Activated T-cell treated with anti-CD3 and anti-CD28 coated beads, Interleukin-2, amount 50 U/mL, for 72 hours (primary cell): ENCODE measurements at regions not wholly inside any gene's neighbourhood (a gene's known extent, or its start where the extent isn't known, plus 50 kb on each side); places are given as distances from the start of the nearest gene placed in this dataset.
"Not testable (repeated sequence)": the region's sequence is repeated elsewhere in the genome, so short reads cannot be mapped to it uniquely, and the experiment has no call there.

Source experiments
- ATAC-seq, 2 donors: fragments of 150-1000 bp; cut with Tn5 transposase; replicated peaks in 1 of 2; 2 replicates each; pipeline ENCODE4 v1.10.0; 2021; ENCODE audit warnings: moderate library complexity in 2 of 2, mild to moderate bottlenecking in 1 of 2
- DNase-seq, 2 donors: peaks; one replicate each; pipeline ENCODE4 v3.0.0; 2021 to 2022; ENCODE audit warnings: mixed read lengths in 1 of 2
- H3K27ac Mint-ChIP-seq: one replicate; pipeline ENCODE4 v1.8.0; 2022; ENCODE audit warnings: mild to moderate bottlenecking, moderate library complexity, mixed read lengths
- H3K27me3 Mint-ChIP-seq: one replicate; pipeline ENCODE4 v1.8.0; 2022; ENCODE audit warnings: low read depth, mixed read lengths
- H3K36me3 Mint-ChIP-seq, 2 donors: one replicate each; pipeline ENCODE4 v1.8.0; 2022; ENCODE audit warnings: mixed read lengths in 2 of 2, mild to moderate bottlenecking in 1 of 2; ENCODE audit not compliant: insufficient read depth in 2 of 2
- H3K4me1 Mint-ChIP-seq: one replicate; pipeline ENCODE4 v1.8.0; 2022; ENCODE audit warnings: low read depth, mixed read lengths
- H3K4me3 Mint-ChIP-seq, 2 donors: one replicate each; pipeline ENCODE4 v1.8.0; 2022; ENCODE audit warnings: mild to moderate bottlenecking in 2 of 2, mixed read lengths in 2 of 2, moderate library complexity in 2 of 2
- H3K9me3 Mint-ChIP-seq, 2 donors: one replicate each; pipeline ENCODE4 v1.8.0; 2022; ENCODE audit warnings: mixed read lengths in 2 of 2

GRCh38 chr7:106452031-106452851 lies 167.5 kb upstream of the NAMPT start:
- DNase-seq (no peak), ATAC-seq (no peak)
- Mint-ChIP-seq H3K36me3 (peaks cover 12 to 50% of the 10 kb centered on the region in 2 donors), H3K9me3 (peaks cover 8 to 20% of the 10 kb centered on the region in 2 donors), H3K4me1 (peaks cover 18% of the 10 kb centered on the region), H3K27me3 (peaks cover 32% of the 10 kb centered on the region), H3K27ac (no peak overlapping the region), H3K4me3 (no peak overlapping the region)

DNA sequence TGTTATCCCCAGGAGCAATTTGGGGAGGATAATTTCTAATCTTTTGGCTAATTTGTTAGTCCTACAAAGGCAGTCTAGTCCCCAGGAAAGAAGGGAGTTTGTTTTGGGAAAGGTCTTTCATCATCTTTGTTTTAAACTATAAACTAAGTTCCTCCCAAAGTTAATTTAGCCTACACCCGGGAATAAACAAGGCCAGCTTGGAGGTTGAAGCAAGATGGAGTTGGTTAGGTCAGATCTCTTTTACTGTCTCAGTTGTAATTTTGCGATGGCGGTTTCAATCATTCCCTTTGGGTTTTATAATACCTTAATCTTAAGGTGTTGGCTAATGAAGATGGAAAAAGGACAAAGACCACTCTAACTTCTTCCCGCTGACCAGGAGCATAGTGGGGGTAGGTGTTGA lies 166.4 kb upstream of the NAMPT start:
- ATAC-seq, result no peak
- Mint-ChIP-seq H3K27me3 (peaks cover 39% of the 10 kb centered on the region), H3K4me3 (no peak overlapping the region), H3K27ac (no peak overlapping the region), H3K4me1 (peaks cover 18% of the 10 kb centered on the region), H3K36me3 (peaks cover 12 to 48% of the 10 kb centered on the region in 2 donors), H3K9me3 (peaks cover 8 to 20% of the 10 kb centered on the region in 2 donors)
- DNase-seq, result no peak

DNA sequence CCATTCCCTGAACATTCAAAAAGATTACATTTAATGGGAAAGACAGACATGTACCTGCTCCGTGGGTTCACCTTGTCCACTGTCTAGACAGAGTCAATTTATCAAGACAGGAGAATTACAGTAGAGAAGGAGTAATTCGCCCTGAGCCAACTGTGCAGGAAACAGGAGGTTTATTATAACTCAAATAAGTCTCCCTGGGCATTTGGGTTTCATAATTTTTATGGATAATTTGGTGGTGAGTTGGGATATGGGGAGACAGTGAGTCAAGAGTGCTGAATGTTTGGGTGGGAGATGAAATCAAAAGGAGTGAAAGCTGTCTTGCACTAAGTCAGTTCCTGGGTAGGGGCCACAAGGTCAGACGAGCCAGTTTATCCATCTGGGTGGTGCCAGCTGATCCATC lies 165.9 kb upstream of the NAMPT start:
- Mint-ChIP-seq H3K9me3 (peaks cover 4 to 20% of the 10 kb centered on the region in 2 donors), H3K4me1 (peaks cover 18% of the 10 kb centered on the region), H3K4me3 (no peak overlapping the region), H3K27ac (no peak overlapping the region), H3K36me3 (peaks cover 12 to 48% of the 10 kb centered on the region in 2 donors), H3K27me3 (peaks cover 38% of the 10 kb centered on the region)
- no peak for DNase-seq
- ATAC-seq, result no peak

DNA sequence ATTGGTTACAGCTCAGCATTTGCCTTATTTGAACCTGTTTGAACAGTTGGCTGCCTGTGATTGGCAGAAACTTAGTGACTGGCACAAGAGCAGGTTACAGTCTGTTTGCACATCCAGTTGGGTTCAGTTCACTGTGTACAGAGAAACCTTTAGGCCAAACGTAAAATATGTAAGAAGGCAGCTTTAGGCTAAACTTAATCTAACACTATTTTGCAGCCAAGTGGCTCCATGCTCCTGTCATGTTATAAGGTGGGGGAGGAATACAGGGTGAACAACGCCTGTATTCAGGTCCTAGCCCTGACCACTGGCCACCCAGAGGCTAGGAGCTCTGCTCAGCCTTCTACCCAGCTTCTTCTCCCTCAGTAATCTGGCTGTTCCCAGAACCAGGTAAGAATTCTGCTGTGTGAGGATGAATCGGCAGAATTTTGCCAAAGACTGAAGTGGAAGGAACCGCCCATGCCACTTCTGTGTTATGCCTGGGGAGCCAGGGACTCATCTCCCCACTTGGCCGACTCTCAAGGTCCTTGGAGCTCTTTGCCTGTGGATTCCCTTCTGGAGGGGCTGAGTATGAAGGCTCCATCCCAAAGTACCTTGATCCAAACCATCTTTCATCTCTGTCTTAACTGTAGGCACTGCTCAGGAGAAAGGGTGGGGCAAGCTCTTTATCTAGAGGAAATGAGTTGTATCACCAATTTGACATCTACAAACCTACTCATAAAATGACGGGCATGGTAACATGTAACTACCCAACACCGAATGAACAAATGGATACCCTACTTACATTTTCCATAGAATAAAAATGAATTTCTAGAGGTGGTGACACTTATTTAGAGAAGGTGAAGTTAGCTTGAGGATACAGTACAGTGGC lies 164.4 kb upstream of the NAMPT start:
- H3K4me1 Mint-ChIP-seq, result peaks cover 18% of the 10 kb centered on the region
- peaks cover 6 to 19% of the 10 kb centered on the region in 2 donors for H3K9me3 Mint-ChIP-seq
- H3K36me3 Mint-ChIP-seq, result peaks cover 14 to 49% of the 10 kb centered on the region in 2 donors
- ATAC-seq (peak; percentile 82 to 90), DNase-seq (no peak)
- H3K4me3 Mint-ChIP-seq, result peak overlapping the region in 1 of 2 donors; percentile 25
- peaks cover 46% of the 10 kb centered on the region for H3K27me3 Mint-ChIP-seq
- H3K27ac Mint-ChIP-seq, result peak overlapping the region; percentile 65

- Mint-ChIP-seq H3K36me3 (peaks cover 14 to 46% of the 10 kb centered on the region in 2 donors), H3K4me3 (no peak overlapping the region), H3K9me3 (peaks cover 6 to 19% of the 10 kb centered on the region in 2 donors), H3K27ac (no peak overlapping the region), H3K4me1 (peaks cover 18% of the 10 kb centered on the region), H3K27me3 (peaks cover 52% of the 10 kb centered on the region)
- no peak for DNase-seq
- ATAC-seq, result no peak
These were observed 163.7 kb upstream of the NAMPT start for GRCh38 chr7:106448346-106448991.

DNA sequence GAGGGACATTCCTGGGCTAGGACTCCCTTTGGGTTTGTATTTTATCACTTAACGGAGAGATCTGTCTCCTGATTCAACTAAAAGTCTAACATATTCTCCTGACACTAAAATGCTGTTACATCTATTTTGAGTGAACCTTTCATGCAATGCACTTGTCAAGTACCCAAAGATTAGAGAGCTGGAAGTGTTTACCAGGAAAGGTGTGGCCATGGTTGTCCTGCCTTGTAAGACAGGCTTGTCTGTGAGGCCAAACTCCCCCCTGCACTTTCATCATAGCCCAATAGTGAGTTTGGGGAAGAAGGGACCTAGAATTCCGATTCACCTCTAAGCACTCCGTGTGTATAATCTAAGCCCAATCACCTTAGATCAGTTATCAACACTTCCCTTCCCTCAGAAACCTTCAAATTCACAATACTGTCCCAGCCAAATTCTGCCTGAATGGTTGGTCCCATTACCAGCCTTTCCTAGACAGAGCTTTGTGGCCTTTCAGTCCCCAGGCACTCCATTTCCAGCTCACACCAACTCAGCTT lies 162.6 kb upstream of the NAMPT start:
- H3K27me3 Mint-ChIP-seq, result peaks cover 63% of the 10 kb centered on the region
- DNase-seq (no peak), ATAC-seq (no peak)
- H3K9me3 Mint-ChIP-seq, result peaks cover 7 to 20% of the 10 kb centered on the region in 2 donors
- H3K27ac Mint-ChIP-seq, result no peak overlapping the region
- peaks cover 18% of the 10 kb centered on the region for H3K4me1 Mint-ChIP-seq
- no peak overlapping the region for H3K4me3 Mint-ChIP-seq
- H3K36me3 Mint-ChIP-seq, result peaks cover 14 to 38% of the 10 kb centered on the region in 2 donors

- H3K27ac Mint-ChIP-seq, ATAC-seq, H3K4me3 Mint-ChIP-seq, DNase-seq: not testable (repeated sequence)
- peaks cover 9 to 23% of the 10 kb centered on the region in 2 donors for H3K36me3 Mint-ChIP-seq
- H3K9me3 Mint-ChIP-seq, result peaks cover 5 to 13% of the 10 kb centered on the region in 2 donors
- H3K4me1 Mint-ChIP-seq, result peaks cover 18% of the 10 kb centered on the region
- H3K27me3 Mint-ChIP-seq, result peaks cover 71% of the 10 kb centered on the region
These were observed 160.6 kb upstream of the NAMPT start for GRCh38 chr7:106445366-106445765.

- no peak for ATAC-seq
- Mint-ChIP-seq H3K36me3 (peaks cover 9 to 20% of the 10 kb centered on the region in 2 donors), H3K27ac (no peak overlapping the region), H3K4me3 (no peak overlapping the region), H3K27me3 (peaks cover 83% of the 10 kb centered on the region), H3K9me3 (peaks cover 3 to 13% of the 10 kb centered on the region in 2 donors), H3K4me1 (peaks cover 7% of the 10 kb centered on the region)
- no peak for DNase-seq
These were observed 159.4 kb upstream of the NAMPT start for GRCh38 chr7:106444068-106444655.

DNA sequence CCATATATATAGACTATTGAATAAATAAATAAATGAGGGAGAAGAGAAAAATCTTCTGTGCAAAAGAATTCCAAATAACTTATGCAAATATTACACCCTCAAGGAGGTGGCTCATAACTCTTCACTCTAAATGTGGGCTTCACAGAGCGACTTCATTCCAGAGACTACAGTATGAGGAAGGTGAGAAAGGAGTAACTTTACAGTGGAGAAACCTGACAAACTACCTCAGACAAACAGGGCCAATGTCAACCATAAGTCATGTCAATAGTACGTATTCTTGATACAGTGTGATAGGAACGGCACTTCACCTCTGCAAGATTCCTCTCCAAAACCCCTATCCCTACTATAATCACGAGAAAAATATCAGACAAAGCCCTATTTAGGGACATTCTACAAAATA lies 158.4 kb upstream of the NAMPT start:
- ATAC-seq (no peak), DNase-seq (no peak)
- H3K4me3 Mint-ChIP-seq, result no peak overlapping the region
- H3K36me3 Mint-ChIP-seq, result peaks cover 12 to 16% of the 10 kb centered on the region in 2 donors
- H3K4me1 Mint-ChIP-seq, result no peaks in the 10 kb centered on the region
- H3K27ac Mint-ChIP-seq, result no peak overlapping the region
- H3K9me3 Mint-ChIP-seq, result peaks cover 5 to 13% of the 10 kb centered on the region in 2 donors
- peaks cover 89% of the 10 kb centered on the region for H3K27me3 Mint-ChIP-seq

DNA sequence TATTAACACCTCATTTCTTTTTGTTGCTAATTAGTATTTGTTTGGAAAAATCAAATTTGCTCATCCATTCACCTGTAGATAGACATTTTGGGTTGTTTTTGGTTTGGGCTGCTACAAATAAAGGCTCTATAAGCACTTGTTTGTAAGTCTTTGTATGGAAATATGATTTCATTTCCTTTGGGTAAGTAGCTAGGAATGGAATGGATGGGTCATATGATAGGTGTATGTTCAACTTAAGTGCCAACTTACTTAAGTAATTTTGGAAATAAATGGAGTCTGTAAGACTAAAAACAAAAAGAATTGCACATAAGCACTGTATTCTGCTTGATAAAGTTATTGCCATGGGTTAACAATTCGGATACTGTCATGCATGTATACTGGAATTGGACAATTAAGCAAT lies 157.7 kb upstream of the NAMPT start:
- no peak overlapping the region for H3K4me3 Mint-ChIP-seq
- H3K9me3 Mint-ChIP-seq, result peaks cover 6 to 8% of the 10 kb centered on the region in 2 donors
- ATAC-seq (no peak), DNase-seq (no peak)
- H3K4me1 Mint-ChIP-seq, result no peaks in the 10 kb centered on the region
- peaks cover 88% of the 10 kb centered on the region for H3K27me3 Mint-ChIP-seq
- H3K27ac Mint-ChIP-seq, result peak overlapping the region; percentile 19
- peaks cover 14 to 17% of the 10 kb centered on the region in 2 donors for H3K36me3 Mint-ChIP-seq

DNA sequence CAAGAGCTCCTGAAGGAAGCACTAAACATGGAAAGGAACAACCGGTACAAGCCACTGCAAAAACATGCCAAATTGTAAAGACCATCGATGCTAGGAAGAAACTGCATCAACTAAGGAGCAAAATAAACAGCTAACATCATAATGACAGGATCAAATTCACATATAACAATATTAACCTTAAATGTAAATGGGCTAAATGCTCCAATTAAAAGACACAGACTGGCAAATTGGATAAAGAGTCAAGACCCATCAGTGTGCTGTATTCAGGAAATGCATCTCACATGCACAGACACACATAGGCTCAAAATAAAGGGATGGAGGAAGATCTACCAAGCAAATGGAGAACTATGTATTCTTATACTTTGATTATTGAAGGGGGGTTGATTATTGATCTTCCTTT lies 156.6 kb upstream of the NAMPT start:
- H3K9me3 Mint-ChIP-seq, H3K4me1 Mint-ChIP-seq, DNase-seq, H3K4me3 Mint-ChIP-seq, H3K27ac Mint-ChIP-seq, ATAC-seq: not testable (repeated sequence)
- Mint-ChIP-seq H3K27me3 (peaks cover 79% of the 10 kb centered on the region), H3K36me3 (peaks cover 14 to 17% of the 10 kb centered on the region in 2 donors)

DNA sequence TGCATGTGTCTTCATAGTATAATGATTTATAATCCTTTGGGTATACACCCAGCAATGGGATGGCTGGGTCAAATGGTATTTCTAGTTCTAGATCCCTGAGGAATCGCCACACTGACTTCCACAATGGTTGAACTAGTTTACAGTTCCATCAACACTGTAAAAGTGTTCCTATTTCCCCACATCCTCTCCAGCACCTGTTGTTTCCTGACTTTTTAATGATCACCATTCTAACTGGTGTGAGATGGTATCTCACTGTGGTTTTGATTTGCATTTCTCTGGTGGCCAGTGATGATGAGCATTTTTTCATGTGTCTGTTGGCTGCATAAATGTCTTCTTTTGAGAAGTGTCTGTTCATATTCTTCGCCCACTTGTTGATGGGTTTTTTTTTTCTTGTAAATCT lies 152.2 kb upstream of the NAMPT start:
- Mint-ChIP-seq H3K4me1 (peaks cover 17% of the 10 kb centered on the region), H3K36me3 (peaks cover 13 to 16% of the 10 kb centered on the region in 2 donors), H3K27me3 (peaks cover 63% of the 10 kb centered on the region)
- not testable (repeated sequence) for H3K4me3 Mint-ChIP-seq, H3K9me3 Mint-ChIP-seq, DNase-seq, H3K27ac Mint-ChIP-seq, ATAC-seq
